ENCODE measurements at regions not wholly inside any gene's neighbourhood (a gene's known extent, or its start where the extent isn't known, plus 50 kb on each side); places are given as distances from the start of the nearest gene placed in this dataset.

GRCh38 chr7:116348346-116348745, 138.0 kb downstream of the TES start:
- DNase-seq = no peak
- no peaks in the 10 kb centered on the region for H3K4me1 ChIP-seq (ENCODE audit: insufficient read depth, low read length)
- H3K9ac ChIP-seq (ENCODE audit: extremely low read depth, insufficient read length, low read length) = no peak overlapping the region
- H3K9me3 Mint-ChIP-seq = peaks cover 0 to 2% of the 10 kb centered on the region in 2 experiments; a peak in 1 of 5 replicates
- no CpG with 5 or more reads among the region's 3 CpGs for WGBS (ENCODE audit: extremely low coverage, insufficient read length, low lambda C conversion rate)
- no peak overlapping the region for H2AK5ac ChIP-seq (ENCODE audit: insufficient read length, low read length)
- no peaks in the 10 kb centered on the region for H3K9me3 ChIP-seq (ENCODE audit: control insufficient read depth, low read depth, low read length)
- no peaks in the 10 kb centered on the region for H4K20me1 ChIP-seq (ENCODE audit: control insufficient read depth, insufficient read depth, insufficient read length)
- no peak overlapping the region for H4K91ac ChIP-seq (ENCODE audit: insufficient read length, low read depth, low read length)
- no peak overlapping the region for H3K18ac ChIP-seq (ENCODE audit: insufficient read length, low read depth, low read length)
- peaks cover 0 to 2% (median 0%) of the 10 kb centered on the region in 3 experiments; a peak in 3 of 7 replicates for H3K36me3 Mint-ChIP-seq (ENCODE audit: insufficient read depth in 1 of 3, low read depth in 3 of 3)
- H2BK20ac ChIP-seq (ENCODE audit: low read depth, low read length, poor library complexity, severe bottlenecking) = no peak overlapping the region
- H3K27me3 ChIP-seq (ENCODE audit: insufficient read depth, low read length) = no peaks in the 10 kb centered on the region
- TF ChIP-seq CTCF (conservative IDR thresholded peaks at IDR 0.05) = no peak
- no peak overlapping the region for H3K4me2 ChIP-seq (ENCODE audit: insufficient read depth, insufficient read length, low read length)
- no peak overlapping the region for H2BK120ac ChIP-seq (ENCODE audit: low read depth, low read length, poor library complexity, severe bottlenecking)
- no peak overlapping the region for H4K8ac ChIP-seq (replicated peaks; ENCODE audit: insufficient read length, low read depth, low read length)
- no peak overlapping the region for H3K27ac Mint-ChIP-seq
- no peak overlapping the region for H2BK12ac ChIP-seq (ENCODE audit: insufficient read length, low read depth, low read length)
- H2AFZ ChIP-seq (ENCODE audit: low read length) = no peak overlapping the region
- no peak overlapping the region for H3K27ac ChIP-seq (ENCODE audit: insufficient read length, low read depth, low read length)
- no peaks in the 10 kb centered on the region for H3K79me1 ChIP-seq (ENCODE audit: insufficient read depth, low read depth, low read length, poor library complexity, severe bottlenecking)
- no peak overlapping the region for H2BK5ac ChIP-seq (ENCODE audit: insufficient read length, low read length)
- H3K27me3 Mint-ChIP-seq (ENCODE audit: low read depth) = no peaks in the 10 kb centered on the region
- no peak overlapping the region for H3K23ac ChIP-seq (ENCODE audit: insufficient read length, low read depth, low read length)
- H3T11ph ChIP-seq (ENCODE audit: low read length) = no peak overlapping the region
- no peak overlapping the region for H3K56ac ChIP-seq (ENCODE audit: insufficient read length, low read depth, low read length)
- no peak overlapping the region for H2BK15ac ChIP-seq (ENCODE audit: low read depth, low read length)
- no peaks in the 10 kb centered on the region for H3K79me2 ChIP-seq (ENCODE audit: insufficient read depth, low read length)
- no peak overlapping the region for H3K4me3 Mint-ChIP-seq
- no peak overlapping the region for H3K14ac ChIP-seq (ENCODE audit: insufficient read depth, low read length)
- no peak overlapping the region for H3K4ac ChIP-seq (ENCODE audit: low read depth, low read length)
- no peaks in the 10 kb centered on the region for H3K23me2 ChIP-seq (ENCODE audit: insufficient read length, low read depth, low read length, poor library complexity, severe bottlenecking)
- H4K5ac ChIP-seq (ENCODE audit: insufficient read length, low read depth, low read length) = no peak overlapping the region
- no peaks in the 10 kb centered on the region for H3K4me1 Mint-ChIP-seq

Measured in H9 (cell line).